Epidermal melanocyte (primary cell): ENCODE measurements at regions not wholly inside any gene's neighbourhood (a gene's known extent, or its start where the extent isn't known, plus 50 kb on each side); places are given as distances from the start of the nearest gene placed in this dataset.

ENCODE experiments used
- DNase-seq: peaks from one replicate; pipeline ENCODE4 v3.0.0; 2011; ENCODE audit warnings: low spot score; ENCODE audit not compliant: insufficient read length

GRCh38 chr4:134382478-134383227, 181.1 kb upstream of the PABPC4L start:
- no peak for DNase-seq

- DNase-seq, result no peak
Observed at GRCh38 chr4:134375775-134376174, 174.2 kb upstream of the PABPC4L start.

DNA sequence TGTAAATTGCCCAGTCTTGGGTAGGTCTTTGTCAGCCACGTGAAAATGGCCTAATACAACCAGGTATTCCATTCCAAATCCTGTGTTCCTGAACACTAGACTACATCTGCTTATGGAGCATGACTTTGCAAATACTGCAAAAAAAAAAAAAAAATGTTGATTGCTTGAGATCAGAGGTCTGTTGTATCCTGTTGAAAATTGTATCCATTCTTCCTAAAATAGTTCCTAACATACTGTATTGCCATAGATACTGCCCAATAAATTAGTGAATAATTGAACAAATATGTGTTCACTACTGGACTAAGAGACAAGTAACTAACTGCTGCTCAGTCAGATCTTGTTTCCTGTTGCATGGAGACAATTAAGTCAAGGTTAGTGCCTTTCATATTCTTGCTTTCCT, 164.3 kb upstream of the PABPC4L start:
- DNase-seq, result no peak

DNA sequence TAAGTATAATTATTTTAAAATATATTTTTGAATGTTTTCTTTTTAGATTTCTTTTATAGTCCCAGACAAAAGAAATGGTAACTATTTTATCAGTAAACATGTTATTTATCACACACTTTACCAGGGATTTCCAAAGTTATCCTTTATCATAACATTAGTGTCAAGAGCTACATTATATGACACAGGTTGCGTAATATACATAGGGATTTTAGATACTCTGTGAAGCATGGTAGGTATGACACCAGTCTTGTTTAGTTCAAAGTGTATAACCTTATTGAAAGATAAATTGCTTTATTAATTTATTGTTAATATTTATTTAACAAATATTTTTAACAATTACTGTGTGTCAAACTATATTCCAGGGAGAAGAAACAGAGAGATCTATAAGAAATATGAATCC, 163.3 kb upstream of the PABPC4L start:
- no peak for DNase-seq

DNA sequence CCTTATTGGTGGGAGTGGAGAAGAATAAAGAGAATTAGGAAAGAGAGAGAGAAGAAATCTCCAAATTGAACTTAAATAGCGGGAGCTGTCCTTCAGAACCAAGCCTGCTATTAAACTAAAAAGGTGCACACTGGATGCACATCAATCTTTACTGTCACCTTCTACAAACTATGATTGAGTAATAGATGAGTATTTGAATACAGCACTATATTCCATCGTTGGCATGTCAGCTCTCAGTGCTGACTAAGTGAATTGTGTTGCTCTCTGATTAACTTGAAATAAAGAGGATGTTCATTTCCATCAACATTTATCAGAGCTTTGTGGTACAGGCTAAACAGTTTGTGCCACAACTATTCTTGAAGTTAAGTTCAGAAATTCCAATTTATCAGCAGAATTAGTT, 143.7 kb upstream of the PABPC4L start:
- no peak for DNase-seq

- no peak for DNase-seq
Observed at GRCh38 chr4:134343656-134344055, 142.1 kb upstream of the PABPC4L start.

GRCh38 chr4:134343081-134343480, 141.5 kb upstream of the PABPC4L start:
- DNase-seq, result no peak

DNA sequence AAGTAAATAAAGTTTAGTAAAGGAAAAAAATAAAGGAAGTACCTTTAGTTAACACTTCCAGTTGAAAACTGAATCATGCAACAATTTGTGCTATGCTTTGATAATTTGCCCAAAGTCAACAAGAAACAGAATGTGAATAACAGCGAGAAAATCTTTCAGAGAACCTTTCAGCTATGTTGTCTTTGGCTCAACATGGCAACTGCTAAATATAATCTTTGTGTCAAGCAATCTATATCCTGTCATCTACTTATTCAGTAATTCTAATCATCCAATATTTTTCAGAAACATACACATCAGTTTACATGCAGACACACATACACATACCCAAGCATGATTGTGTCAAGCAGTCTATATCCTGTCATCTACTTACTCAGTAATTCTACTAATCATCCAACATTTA, 136.0 kb upstream of the PABPC4L start:
- DNase-seq, result no peak

GRCh38 chr4:134328741-134329140, 127.2 kb upstream of the PABPC4L start:
- DNase-seq, result no peak

DNA sequence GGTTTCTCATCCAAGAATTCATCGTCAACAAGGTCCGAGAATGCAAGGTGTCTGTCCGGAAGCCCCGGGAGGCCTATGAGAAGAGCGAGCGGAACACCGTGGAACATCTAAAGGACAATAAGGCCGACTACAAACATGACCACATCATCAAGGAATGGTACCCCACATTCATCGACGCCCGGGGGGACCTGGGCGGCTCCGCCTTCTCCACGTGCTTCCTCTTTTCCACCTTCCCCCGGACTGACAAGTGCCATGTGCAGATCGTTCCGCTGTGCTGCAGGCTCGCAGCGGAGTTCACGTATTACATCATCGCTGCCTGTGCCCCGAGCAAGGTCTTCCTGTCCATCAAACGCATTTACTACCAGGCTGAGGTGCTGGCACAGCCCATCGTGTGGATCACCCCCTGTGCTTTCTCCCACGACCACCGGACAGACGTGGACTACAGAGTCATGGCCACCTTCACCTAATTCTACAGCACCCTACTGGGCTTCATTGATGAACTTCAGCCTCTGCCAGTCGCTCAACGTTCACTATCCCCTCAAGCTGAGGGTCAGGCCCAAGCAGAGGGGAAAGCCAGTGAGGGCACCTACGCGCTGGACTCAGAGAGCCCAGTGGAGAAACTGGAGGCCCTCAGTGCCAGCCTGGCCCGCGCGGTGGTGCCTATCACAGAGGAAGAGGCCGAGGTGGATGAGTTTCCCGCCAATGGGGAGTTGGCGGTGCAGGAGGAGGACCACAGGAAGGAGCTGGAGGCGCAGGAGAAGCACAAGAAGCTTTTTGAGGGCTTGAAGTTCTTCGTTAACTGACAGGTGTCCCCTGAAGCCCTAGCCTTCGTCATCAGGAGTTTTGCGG, 125.9 kb upstream of the PABPC4L start:
- no peak for DNase-seq

GRCh38 chr4:134326866-134327265, 125.3 kb upstream of the PABPC4L start:
- DNase-seq, result no peak

DNA sequence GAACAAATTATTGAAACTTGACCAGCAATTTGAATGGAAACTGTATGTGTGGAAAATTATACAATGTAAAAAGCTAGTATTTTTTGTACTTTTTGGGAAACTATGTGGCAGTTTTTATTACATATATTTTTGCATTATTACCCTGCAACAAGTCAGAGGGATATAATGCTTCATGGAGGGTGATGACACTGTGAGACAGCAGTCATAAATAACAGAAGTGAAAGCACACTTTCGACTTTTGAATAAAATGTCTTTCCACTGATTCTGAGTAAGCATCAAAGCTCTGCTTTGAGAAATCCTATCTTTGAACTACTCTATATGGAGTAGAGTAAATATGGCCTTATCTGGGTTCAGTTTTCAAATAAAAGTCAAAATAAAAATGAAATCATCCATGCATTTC, 122.6 kb upstream of the PABPC4L start:
- no peak for DNase-seq

- DNase-seq, result no peak
Observed at GRCh38 chr4:134320048-134320447, 118.5 kb upstream of the PABPC4L start.

- DNase-seq, result no peak
Observed at GRCh38 chr4:134313591-134313990, 112.0 kb upstream of the PABPC4L start.

- no peak for DNase-seq
Observed at GRCh38 chr4:134309715-134310114, 108.1 kb upstream of the PABPC4L start.

GRCh38 chr4:134308910-134309309, 107.3 kb upstream of the PABPC4L start:
- no peak for DNase-seq

GRCh38 chr4:134298313-134298712, 96.7 kb upstream of the PABPC4L start:
- DNase-seq, result no peak

DNA sequence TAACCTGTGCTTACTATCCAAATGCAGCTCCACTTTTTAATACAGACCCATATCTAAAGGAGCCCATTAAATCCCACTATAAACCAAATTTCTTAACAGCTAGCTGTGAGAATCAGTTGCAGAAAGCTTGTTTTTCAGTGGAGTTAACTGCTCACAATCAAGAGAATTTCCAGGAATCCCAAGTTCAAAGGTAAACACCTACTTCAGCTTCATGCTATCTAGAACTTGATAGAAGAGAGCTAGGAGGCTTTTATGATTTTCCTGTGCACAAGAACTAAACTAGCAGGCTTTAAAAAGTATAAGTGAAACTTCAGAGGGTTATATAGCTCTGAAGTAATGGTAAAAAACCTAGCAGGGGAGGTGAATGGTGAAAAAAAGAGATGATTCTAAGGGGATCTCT, 96.2 kb upstream of the PABPC4L start:
- DNase-seq, result no peak

DNA sequence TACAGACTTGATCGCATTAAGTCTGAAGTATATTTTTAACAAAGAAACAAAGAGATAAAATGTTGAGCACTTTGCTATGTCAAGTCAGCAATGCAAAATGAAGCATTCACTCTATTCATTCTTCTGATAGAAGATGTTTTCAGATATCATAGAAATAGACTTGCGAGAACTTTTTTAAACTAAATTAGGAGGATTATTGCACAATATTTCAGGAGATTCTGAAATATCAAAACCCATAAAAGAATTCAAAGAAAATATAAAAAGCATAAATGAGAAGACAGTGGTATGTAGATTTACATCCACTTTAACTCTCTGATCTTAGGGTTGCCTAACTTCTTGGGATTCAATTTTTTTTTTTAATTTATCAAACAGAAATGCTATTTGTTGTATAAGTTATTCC, 81.1 kb upstream of the PABPC4L start:
- DNase-seq, result no peak

- DNase-seq, result no peak
Observed at GRCh38 chr4:134278675-134279074, 77.1 kb upstream of the PABPC4L start.

DNA sequence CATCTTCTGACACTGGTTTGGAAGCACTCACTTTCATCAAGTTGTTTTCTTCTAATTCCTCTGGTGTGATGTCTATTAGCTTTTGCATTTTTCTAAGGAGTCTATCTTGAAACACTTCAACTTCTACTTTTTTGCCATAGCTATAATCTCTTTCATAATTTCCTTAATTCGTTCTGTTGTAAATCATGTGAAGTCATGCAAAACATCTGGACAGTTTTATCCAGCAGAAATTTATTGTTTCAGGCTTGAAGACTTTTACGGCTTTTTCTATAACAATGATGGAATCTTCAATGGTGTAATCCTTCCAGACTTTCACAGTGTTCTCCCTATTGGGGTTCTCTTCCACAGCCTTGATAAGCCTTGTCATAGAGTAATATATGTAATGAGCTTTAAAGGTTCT, 74.9 kb upstream of the PABPC4L start:
- DNase-seq, result no peak

- no peak for DNase-seq
Observed at GRCh38 chr4:134260126-134260525, 58.5 kb upstream of the PABPC4L start.
